ENCODE measurements at regions not wholly inside any gene's neighbourhood (a gene's known extent, or its start where the extent isn't known, plus 50 kb on each side); places are given as distances from the start of the nearest gene placed in this dataset.

DNA sequence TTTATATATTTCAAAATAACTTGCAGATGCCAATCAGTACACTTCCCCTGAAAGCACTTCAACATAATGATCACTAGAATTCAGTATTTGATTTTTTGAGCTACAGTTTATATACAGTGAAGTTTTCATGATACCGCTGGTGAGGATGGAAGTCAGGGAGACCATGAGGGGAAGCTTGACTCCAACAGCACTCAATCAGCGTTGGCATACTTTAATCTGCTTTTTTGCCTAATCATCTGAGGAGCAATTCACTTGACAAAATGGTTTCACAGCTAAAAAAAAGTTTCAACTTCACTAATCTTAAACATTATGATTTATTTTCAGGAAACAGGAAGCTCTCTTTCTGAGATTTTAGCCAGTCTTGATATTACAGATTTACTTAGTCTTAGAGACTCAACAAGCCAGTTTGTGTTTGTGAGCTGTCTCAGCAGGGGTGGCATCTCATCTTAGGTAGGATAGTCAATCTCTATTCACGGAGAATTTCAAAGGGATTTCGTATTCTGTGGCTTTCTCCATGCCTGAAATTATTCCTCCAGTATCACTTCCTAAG is 111.4 kb upstream of the ARRDC3 start:
- TF ChIP-seq, protein P1, sequence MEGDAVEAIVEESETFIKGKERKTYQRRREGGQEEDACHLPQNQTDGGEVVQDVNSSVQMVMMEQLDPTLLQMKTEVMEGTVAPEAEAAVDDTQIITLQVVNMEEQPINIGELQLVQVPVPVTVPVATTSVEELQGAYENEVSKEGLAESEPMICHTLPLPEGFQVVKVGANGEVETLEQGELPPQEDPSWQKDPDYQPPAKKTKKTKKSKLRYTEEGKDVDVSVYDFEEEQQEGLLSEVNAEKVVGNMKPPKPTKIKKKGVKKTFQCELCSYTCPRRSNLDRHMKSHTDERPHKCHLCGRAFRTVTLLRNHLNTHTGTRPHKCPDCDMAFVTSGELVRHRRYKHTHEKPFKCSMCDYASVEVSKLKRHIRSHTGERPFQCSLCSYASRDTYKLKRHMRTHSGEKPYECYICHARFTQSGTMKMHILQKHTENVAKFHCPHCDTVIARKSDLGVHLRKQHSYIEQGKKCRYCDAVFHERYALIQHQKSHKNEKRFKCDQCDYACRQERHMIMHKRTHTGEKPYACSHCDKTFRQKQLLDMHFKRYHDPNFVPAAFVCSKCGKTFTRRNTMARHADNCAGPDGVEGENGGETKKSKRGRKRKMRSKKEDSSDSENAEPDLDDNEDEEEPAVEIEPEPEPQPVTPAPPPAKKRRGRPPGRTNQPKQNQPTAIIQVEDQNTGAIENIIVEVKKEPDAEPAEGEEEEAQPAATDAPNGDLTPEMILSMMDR (IDR thresholded peaks at IDR 0.05) = no peak
- TF ChIP-seq POLR2A (IDR thresholded peaks at IDR 0.05) = no peak
